ENCODE measurements at regions not wholly inside any gene's neighbourhood (a gene's known extent, or its start where the extent isn't known, plus 50 kb on each side); places are given as distances from the start of the nearest gene placed in this dataset.

GRCh38 chr6:67047996-67048395, 1341.0 kb upstream of the EYS start:
- TF ChIP-seq, protein P1, sequence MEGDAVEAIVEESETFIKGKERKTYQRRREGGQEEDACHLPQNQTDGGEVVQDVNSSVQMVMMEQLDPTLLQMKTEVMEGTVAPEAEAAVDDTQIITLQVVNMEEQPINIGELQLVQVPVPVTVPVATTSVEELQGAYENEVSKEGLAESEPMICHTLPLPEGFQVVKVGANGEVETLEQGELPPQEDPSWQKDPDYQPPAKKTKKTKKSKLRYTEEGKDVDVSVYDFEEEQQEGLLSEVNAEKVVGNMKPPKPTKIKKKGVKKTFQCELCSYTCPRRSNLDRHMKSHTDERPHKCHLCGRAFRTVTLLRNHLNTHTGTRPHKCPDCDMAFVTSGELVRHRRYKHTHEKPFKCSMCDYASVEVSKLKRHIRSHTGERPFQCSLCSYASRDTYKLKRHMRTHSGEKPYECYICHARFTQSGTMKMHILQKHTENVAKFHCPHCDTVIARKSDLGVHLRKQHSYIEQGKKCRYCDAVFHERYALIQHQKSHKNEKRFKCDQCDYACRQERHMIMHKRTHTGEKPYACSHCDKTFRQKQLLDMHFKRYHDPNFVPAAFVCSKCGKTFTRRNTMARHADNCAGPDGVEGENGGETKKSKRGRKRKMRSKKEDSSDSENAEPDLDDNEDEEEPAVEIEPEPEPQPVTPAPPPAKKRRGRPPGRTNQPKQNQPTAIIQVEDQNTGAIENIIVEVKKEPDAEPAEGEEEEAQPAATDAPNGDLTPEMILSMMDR (IDR thresholded peaks at IDR 0.05; ENCODE audit: low read depth, low read length) = no peak
- TF ChIP-seq EZH2phosphoT487 (IDR thresholded peaks at IDR 0.05; ENCODE audit: low read depth) = no peak
- H3K79me2 ChIP-seq (ENCODE audit: low read length) = no peaks in the 10 kb centered on the region
- H3K27ac ChIP-seq (ENCODE audit: low read length) = no peak overlapping the region
- H3K4me1 ChIP-seq (ENCODE audit: low read length) = no peaks in the 10 kb centered on the region
- H3K9me3 ChIP-seq (ENCODE audit: insufficient read depth, low read length) = no peaks in the 10 kb centered on the region
- H4K20me1 ChIP-seq (ENCODE audit: insufficient read depth, low read length) = no peaks in the 10 kb centered on the region
- H3K36me3 ChIP-seq (replicated peaks; ENCODE audit: low read depth, low read length) = no peaks in the 10 kb centered on the region
- H3K9ac ChIP-seq (ENCODE audit: low read length) = no peak overlapping the region
- no peak overlapping the region for H3K4me3 ChIP-seq (ENCODE audit: low read length)
- H3K27me3 ChIP-seq (ENCODE audit: low read depth, low read length) = no peaks in the 10 kb centered on the region
- no peak overlapping the region for H2AFZ ChIP-seq (ENCODE audit: low read depth, low read length)
- no peak overlapping the region for H3K4me2 ChIP-seq (ENCODE audit: low read length)

GRCh38 chr6:67045076-67045475, 1338.0 kb upstream of the EYS start:
- H3K79me2 ChIP-seq (ENCODE audit: low read length) = no peaks in the 10 kb centered on the region
- H4K20me1 ChIP-seq (ENCODE audit: insufficient read depth, low read length) = no peaks in the 10 kb centered on the region
- H3K4me2 ChIP-seq (ENCODE audit: low read length) = no peak overlapping the region
- H3K9ac ChIP-seq (ENCODE audit: low read length) = no peak overlapping the region
- no peaks in the 10 kb centered on the region for H3K4me1 ChIP-seq (ENCODE audit: low read length)
- TF ChIP-seq, protein P1 (IDR thresholded peaks at IDR 0.05; ENCODE audit: low read depth, low read length) = no peak
- no peak for TF ChIP-seq EZH2phosphoT487 (IDR thresholded peaks at IDR 0.05; ENCODE audit: low read depth)
- no peaks in the 10 kb centered on the region for H3K27me3 ChIP-seq (ENCODE audit: low read depth, low read length)
- H3K27ac ChIP-seq (ENCODE audit: low read length) = no peak overlapping the region
- H3K9me3 ChIP-seq (ENCODE audit: insufficient read depth, low read length) = no peaks in the 10 kb centered on the region
- H3K4me3 ChIP-seq (ENCODE audit: low read length) = no peak overlapping the region
- H3K36me3 ChIP-seq (replicated peaks; ENCODE audit: low read depth, low read length) = no peaks in the 10 kb centered on the region
- H2AFZ ChIP-seq (ENCODE audit: low read depth, low read length) = no peak overlapping the region

- Histone ChIP-seq H3K4me2 (ENCODE audit: low read length) (no peak overlapping the region), H3K27ac (ENCODE audit: low read length) (no peak overlapping the region), H3K9ac (ENCODE audit: low read length) (no peak overlapping the region), H3K4me1 (ENCODE audit: low read length) (no peaks in the 10 kb centered on the region), H3K79me2 (ENCODE audit: low read length) (no peaks in the 10 kb centered on the region), H3K36me3 (replicated peaks; ENCODE audit: low read depth, low read length) (no peaks in the 10 kb centered on the region), H2AFZ (ENCODE audit: low read depth, low read length) (no peak overlapping the region), H3K27me3 (ENCODE audit: low read depth, low read length) (no peaks in the 10 kb centered on the region), H3K4me3 (ENCODE audit: low read length) (no peak overlapping the region), H3K9me3 (ENCODE audit: insufficient read depth, low read length) (0 out of 2 replicates have a peak, but pooled peaks cover 2% of the 10 kb centered on the region), H4K20me1 (ENCODE audit: insufficient read depth, low read length) (no peaks in the 10 kb centered on the region)
- no peak for TF ChIP-seq EZH2phosphoT487 (IDR thresholded peaks at IDR 0.05; ENCODE audit: low read depth)
- TF ChIP-seq, protein P1 (IDR thresholded peaks at IDR 0.05; ENCODE audit: low read depth, low read length) = no peak
Observed at GRCh38 chr6:67031451-67031850, 1324.4 kb upstream of the EYS start.

DNA sequence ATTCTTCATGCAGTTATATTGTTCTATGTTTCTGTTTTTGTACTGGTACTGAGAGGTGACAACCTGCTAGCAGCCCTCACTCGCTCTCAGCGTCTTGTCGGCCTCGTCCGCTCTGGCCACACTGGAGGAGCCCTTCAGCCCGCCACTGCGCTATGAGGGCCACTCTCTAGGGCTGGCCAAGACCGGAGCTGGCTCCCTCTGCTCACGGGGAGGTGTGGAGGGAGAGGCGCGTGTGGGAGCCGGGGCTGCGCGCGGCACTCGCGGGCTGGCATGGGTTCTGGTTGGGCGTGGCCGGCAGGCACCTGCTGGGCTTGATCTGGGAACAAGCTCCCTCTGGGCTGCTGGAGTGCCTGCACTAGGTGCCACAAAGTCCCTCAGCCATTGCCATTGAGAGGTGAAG, 1323.8 kb upstream of the EYS start:
- Histone ChIP-seq H3K9ac (ENCODE audit: low read length) (no peak overlapping the region), H3K4me2 (ENCODE audit: low read length) (no peak overlapping the region), H3K36me3 (replicated peaks; ENCODE audit: low read depth, low read length) (no peaks in the 10 kb centered on the region), H3K79me2 (ENCODE audit: low read length) (no peaks in the 10 kb centered on the region), H3K4me3 (ENCODE audit: low read length) (no peak overlapping the region), H3K27ac (ENCODE audit: low read length) (no peak overlapping the region), H3K27me3 (ENCODE audit: low read depth, low read length) (no peaks in the 10 kb centered on the region), H2AFZ (ENCODE audit: low read depth, low read length) (no peak overlapping the region), H3K4me1 (ENCODE audit: low read length) (no peaks in the 10 kb centered on the region), H4K20me1 (ENCODE audit: insufficient read depth, low read length) (no peaks in the 10 kb centered on the region), H3K9me3 (ENCODE audit: insufficient read depth, low read length) (0 out of 2 replicates have a peak, but pooled peaks cover 2% of the 10 kb centered on the region)
- TF ChIP-seq, protein P1 (IDR thresholded peaks at IDR 0.05; ENCODE audit: low read depth, low read length) = no peak
- TF ChIP-seq EZH2phosphoT487 (IDR thresholded peaks at IDR 0.05; ENCODE audit: low read depth) = no peak
